Vagina (tissue), 2 donors: ENCODE measurements at regions not wholly inside any gene's neighbourhood (a gene's known extent, or its start where the extent isn't known, plus 50 kb on each side); places are given as distances from the start of the nearest gene placed in this dataset.

Source experiments
- DNase-seq, 2 donors: peaks; one replicate each; pipeline ENCODE4 v3.0.0-alpha.2; 2017; ENCODE audit errors: extremely low spot score in 2 of 2
- H3K27ac ChIP-seq: fragments of 200-600 bp; sonication (generic); one replicate; pipeline ENCODE4 v1.5.1; 2019
- H3K27me3 ChIP-seq: fragments of 200-600 bp; sonication (generic); one replicate; pipeline ENCODE4 v1.5.1; 2019
- H3K36me3 ChIP-seq, 2 donors: fragments of 200-600 bp; sonication (generic); one replicate each; pipeline ENCODE4 v1.5.1; 2017 to 2019
- H3K4me1 ChIP-seq: fragments of 200-600 bp; sonication (generic); one replicate; pipeline ENCODE4 v1.5.1; 2019
- H3K4me3 ChIP-seq, 2 donors: fragments of 200-600 bp; sonication (generic); 1 replicate in 1 of 2; 2 replicates in 1 of 2; pipeline ENCODE4 v1.5.1; 2016 to 2019
- H3K9me3 ChIP-seq: fragments of 200-600 bp; sonication (generic); one replicate; pipeline ENCODE4 v1.5.1; 2019
- CTCF ChIP-seq, 3 experiments: fragments of 450-650 bp in 2 of 3; fragments of 200-600 bp in 1 of 3; sonication (generic) in 1 of 3; IDR thresholded peaks; one replicate each; pipeline ENCODE4 v1.5.1; 2017 to 2019; ENCODE audit warnings: antibody characterized with exemption in 3 of 3, mild to moderate bottlenecking in 2 of 3, moderate library complexity in 2 of 3
- POLR2A ChIP-seq, 2 donors: fragments of 450-650 bp; IDR thresholded peaks; one replicate each; pipeline ENCODE4 v1.6.1; 2017; ENCODE audit warnings: antibody characterized with exemption in 2 of 2, mild to moderate bottlenecking in 2 of 2, moderate library complexity in 2 of 2
- POLR2AphosphoS5 ChIP-seq, 2 donors: sonication (generic); formaldehyde crosslinking; IDR thresholded peaks; one replicate each; pipeline ENCODE4 v1.9.0; 2017; ENCODE audit warnings: antibody characterized with exemption in 2 of 2, mild to moderate bottlenecking in 2 of 2, low read depth in 1 of 2; ENCODE audit not compliant: insufficient read depth in 1 of 2
- intact Hi-C: fragments of 100-400 bp; cut with DNase I; formaldehyde crosslinking; loops from one replicate; pipeline ENCODE4 v1.15.1; 2023

- TF ChIP-seq POLR2AphosphoS5 (IDR thresholded peaks at IDR 0.05; ENCODE audit: insufficient read depth in 1 of 2, low read depth in 1 of 2): no peak
- Histone ChIP-seq H3K9me3 (no peaks in the 10 kb centered on the region), H3K36me3 (no peaks in the 10 kb centered on the region), H3K27me3 (no peaks in the 10 kb centered on the region), H3K4me1 (peaks cover 5% of the 10 kb centered on the region), H3K27ac (no peak overlapping the region), H3K4me3 (no peak overlapping the region)
- intact Hi-C loops: loop anchor here (5.0 to 10.0 kb wide), 3 partner anchors 160 to 313 kb away; no protein-coding TSS in a partner anchor
- no peak for DNase-seq
These were observed 124.7 kb downstream of the PALM2AKAP2 start for GRCh38 chr9:109904666-109905065.

- no peaks in the 10 kb centered on the region for H3K36me3 ChIP-seq
- no peak overlapping the region for H3K4me3 ChIP-seq
- H3K4me1 ChIP-seq: peaks cover 9% of the 10 kb centered on the region
- no peaks in the 10 kb centered on the region for H3K9me3 ChIP-seq
- H3K27me3 ChIP-seq: no peaks in the 10 kb centered on the region
- DNase-seq: no peak
- no peak for TF ChIP-seq POLR2AphosphoS5 (IDR thresholded peaks at IDR 0.05; ENCODE audit: insufficient read depth in 1 of 2, low read depth in 1 of 2)
- no peak for TF ChIP-seq POLR2A (IDR thresholded peaks at IDR 0.05)
- no peak for TF ChIP-seq CTCF (IDR thresholded peaks at IDR 0.05)
- no peak overlapping the region for H3K27ac ChIP-seq
- intact Hi-C loops: loop anchor here (5.0 to 10.0 kb wide), 2 partner anchors 159 to 242 kb away; no protein-coding TSS in a partner anchor
These were observed 125.5 kb downstream of the PALM2AKAP2 start for GRCh38 chr9:109905472-109905871.

- H3K4me1 ChIP-seq: peaks cover 15% of the 10 kb centered on the region
- intact Hi-C loops: loop anchor here (5.0 to 10.0 kb wide), 2 partner anchors 158 to 240 kb away; no protein-coding TSS in a partner anchor
- no peak overlapping the region for H3K4me3 ChIP-seq
- no peaks in the 10 kb centered on the region for H3K36me3 ChIP-seq
- H3K9me3 ChIP-seq: no peaks in the 10 kb centered on the region
- H3K27ac ChIP-seq: no peak overlapping the region
- H3K27me3 ChIP-seq: no peaks in the 10 kb centered on the region
- TF ChIP-seq POLR2A (IDR thresholded peaks at IDR 0.05): no peak
- no peak for TF ChIP-seq POLR2AphosphoS5 (IDR thresholded peaks at IDR 0.05; ENCODE audit: insufficient read depth in 1 of 2, low read depth in 1 of 2)
- no peak for TF ChIP-seq CTCF (IDR thresholded peaks at IDR 0.05)
- DNase-seq: no peak
These were observed 126.9 kb downstream of the PALM2AKAP2 start for GRCh38 chr9:109906766-109907382.

- Histone ChIP-seq H3K27ac (no peak overlapping the region), H3K4me1 (peaks cover 17% of the 10 kb centered on the region)
These were observed 127.4 kb downstream of the PALM2AKAP2 start for GRCh38 chr9:109907400-109907799.

GRCh38 chr9:109907810-109908458 lies 127.9 kb downstream of the PALM2AKAP2 start:
- Histone ChIP-seq H3K4me3 (no peak overlapping the region), H3K27ac (no peak overlapping the region), H3K9me3 (no peaks in the 10 kb centered on the region), H3K27me3 (no peaks in the 10 kb centered on the region), H3K36me3 (no peaks in the 10 kb centered on the region), H3K4me1 (peaks cover 22% of the 10 kb centered on the region)
- intact Hi-C loops: loop anchor here (5.0 to 10.0 kb wide), 2 partner anchors 157 to 239 kb away; no protein-coding TSS in a partner anchor
- TF ChIP-seq POLR2A (IDR thresholded peaks at IDR 0.05) (no peak), POLR2AphosphoS5 (IDR thresholded peaks at IDR 0.05; ENCODE audit: insufficient read depth in 1 of 2, low read depth in 1 of 2) (no peak), CTCF (IDR thresholded peaks at IDR 0.05) (no peak)
- no peak for DNase-seq

More at GRCh38 chr9:109907400-109907799, 127.4 kb downstream of the PALM2AKAP2 start:
- Histone ChIP-seq H3K9me3 (no peaks in the 10 kb centered on the region), H3K27me3 (no peaks in the 10 kb centered on the region), H3K4me3 (no peak overlapping the region), H3K36me3 (no peaks in the 10 kb centered on the region)
- intact Hi-C loops: loop anchor here (5.0 to 10.0 kb wide), 2 partner anchors 157 to 240 kb away; no protein-coding TSS in a partner anchor
- TF ChIP-seq CTCF (IDR thresholded peaks at IDR 0.05) (no peak), POLR2AphosphoS5 (IDR thresholded peaks at IDR 0.05; ENCODE audit: insufficient read depth in 1 of 2, low read depth in 1 of 2) (peak in 1 of 2 donors; percentile 20)
- no peak for DNase-seq
